Fibroblast of lung (primary cell): ENCODE measurements at regions not wholly inside any gene's neighbourhood (a gene's known extent, or its start where the extent isn't known, plus 50 kb on each side); places are given as distances from the start of the nearest gene placed in this dataset.

ENCODE experiments used
- EZH2 ChIP-seq: IDR thresholded peaks from 2 replicates; pipeline ENCODE4 v1.5.1; 2012; ENCODE audit warnings: low read length, control low read depth, mild to moderate bottlenecking; ENCODE audit errors: missing control alignments
- TF ChIP-seq, protein P1 (sequence below), 2 donors: IDR thresholded peaks in 1 of 2; conservative IDR thresholded peaks in 1 of 2; 1 replicate in 1 of 2; 2 replicates in 1 of 2; pipeline ENCODE4 v1.5.1; 2011 to 2012; ENCODE audit warnings: low read length in 2 of 2, control low read depth in 1 of 2, inconsistent platforms in 1 of 2, low read depth in 1 of 2, mild to moderate bottlenecking in 1 of 2

DNA sequence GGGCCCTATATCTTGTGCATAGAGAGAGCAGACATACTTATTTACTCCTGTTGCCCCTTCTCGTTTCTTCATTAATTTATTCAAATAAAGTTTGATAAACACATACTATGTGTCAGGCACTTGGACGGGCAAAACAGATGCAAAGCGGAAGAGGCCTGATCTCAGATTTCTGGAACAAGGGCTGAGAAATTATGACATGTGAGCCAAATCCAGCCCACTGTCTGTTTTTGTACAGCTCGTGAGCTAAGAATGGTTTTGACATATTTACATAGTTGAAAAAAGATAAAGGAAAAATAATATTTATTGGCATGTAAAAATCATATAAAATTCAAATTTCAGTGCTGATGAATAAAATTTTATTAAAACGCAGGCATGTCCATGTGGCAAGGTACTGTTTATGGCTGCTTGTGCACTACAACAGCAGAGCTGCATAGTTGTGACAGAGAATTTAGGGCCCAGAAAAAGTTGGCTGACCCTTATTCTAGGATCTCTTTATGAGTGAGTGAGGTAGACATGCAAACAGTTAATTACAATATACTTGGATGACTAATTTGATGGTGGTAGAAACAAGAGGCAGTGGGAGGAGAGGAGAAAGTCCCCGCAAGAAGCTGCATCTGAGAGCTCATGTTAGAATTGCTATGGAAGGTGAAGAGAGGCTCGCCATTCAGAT, 68.1 kb upstream of the ITPRID1 start:
- TF ChIP-seq, protein P1, sequence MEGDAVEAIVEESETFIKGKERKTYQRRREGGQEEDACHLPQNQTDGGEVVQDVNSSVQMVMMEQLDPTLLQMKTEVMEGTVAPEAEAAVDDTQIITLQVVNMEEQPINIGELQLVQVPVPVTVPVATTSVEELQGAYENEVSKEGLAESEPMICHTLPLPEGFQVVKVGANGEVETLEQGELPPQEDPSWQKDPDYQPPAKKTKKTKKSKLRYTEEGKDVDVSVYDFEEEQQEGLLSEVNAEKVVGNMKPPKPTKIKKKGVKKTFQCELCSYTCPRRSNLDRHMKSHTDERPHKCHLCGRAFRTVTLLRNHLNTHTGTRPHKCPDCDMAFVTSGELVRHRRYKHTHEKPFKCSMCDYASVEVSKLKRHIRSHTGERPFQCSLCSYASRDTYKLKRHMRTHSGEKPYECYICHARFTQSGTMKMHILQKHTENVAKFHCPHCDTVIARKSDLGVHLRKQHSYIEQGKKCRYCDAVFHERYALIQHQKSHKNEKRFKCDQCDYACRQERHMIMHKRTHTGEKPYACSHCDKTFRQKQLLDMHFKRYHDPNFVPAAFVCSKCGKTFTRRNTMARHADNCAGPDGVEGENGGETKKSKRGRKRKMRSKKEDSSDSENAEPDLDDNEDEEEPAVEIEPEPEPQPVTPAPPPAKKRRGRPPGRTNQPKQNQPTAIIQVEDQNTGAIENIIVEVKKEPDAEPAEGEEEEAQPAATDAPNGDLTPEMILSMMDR (conservative IDR thresholded peaks at IDR 0.05 in 1 of 2, IDR thresholded peaks at IDR 0.05 in 1 of 2; ENCODE audit: low read depth in 1 of 2, low read length in 2 of 2) = no peak
- TF ChIP-seq EZH2 = no peak
